ENCODE measurements at regions not wholly inside any gene's neighbourhood (a gene's known extent, or its start where the extent isn't known, plus 50 kb on each side); places are given as distances from the start of the nearest gene placed in this dataset.

- no peak for TF ChIP-seq CTCF (IDR thresholded peaks at IDR 0.05)
- no peak for TF ChIP-seq POLR2A (IDR thresholded peaks at IDR 0.05)
Observed at GRCh38 chr3:4208556-4208955, 94.6 kb upstream of the SETMAR start.

Data from testis (tissue), 2 donors.